ENCODE measurements at regions not wholly inside any gene's neighbourhood (a gene's known extent, or its start where the extent isn't known, plus 50 kb on each side); places are given as distances from the start of the nearest gene placed in this dataset.

GRCh38 chr16:72256398-72257066 is 84.6 kb upstream of the PMFBP1 start:
- CTCF ChIA-PET, result no interaction called here
- peaks cover 4% of the 10 kb centered on the region; the same call in 1 of the 2 replicates for H3K4me1 ChIP-seq
- no peak overlapping the region for H3K4me3 Mint-ChIP-seq (ENCODE audit: unreplicated experiment)
- POLR2A ChIA-PET, result no interaction called here
- intact Hi-C loops (cut with micrococcal nuclease; ENCODE audit: unreplicated experiment), result no loop called here
- H3K27me3 ChIP-seq (replicated peaks; ENCODE audit: control insufficient read depth, insufficient read depth, low read length), result no peaks in the 10 kb centered on the region
- no peak overlapping the region for H3K27ac Mint-ChIP-seq (ENCODE audit: unreplicated experiment)
- H3K36me3 ChIP-seq (ENCODE audit: control insufficient read depth, insufficient read depth, low read length), result no peaks in the 10 kb centered on the region
- no peaks in the 10 kb centered on the region for H3K9me3 ChIP-seq
- H3K36me3 Mint-ChIP-seq (ENCODE audit: insufficient read depth, unreplicated experiment), result no peaks in the 10 kb centered on the region
- no TSS peak for BruUV-seq (replicated peaks)
- DNase-seq, result no peak
- H3K27me3 Mint-ChIP-seq (ENCODE audit: insufficient read depth, unreplicated experiment), result peaks cover 3% of the 10 kb centered on the region
- no peak for TF ChIP-seq CTCF (IDR thresholded peaks at IDR 0.05; ENCODE audit: insufficient read depth in 1 of 2, low read depth in 1 of 2, low read length in 1 of 2, severe bottlenecking in 1 of 2, unreplicated experiment in 1 of 2)
- H3K4me3 ChIP-seq (ENCODE audit: low read depth, low read length), result no peak overlapping the region
- H3K9me3 Mint-ChIP-seq (ENCODE audit: unreplicated experiment), result peaks cover 9% of the 10 kb centered on the region
- no peaks in the 10 kb centered on the region for H3K4me1 Mint-ChIP-seq (ENCODE audit: low read depth, unreplicated experiment)

GRCh38 chr16:72255786-72256185 is 83.8 kb upstream of the PMFBP1 start:
- no peak overlapping the region for H3K27ac Mint-ChIP-seq (ENCODE audit: unreplicated experiment)
- no peak overlapping the region for H3K4me3 Mint-ChIP-seq (ENCODE audit: unreplicated experiment)
- no TSS peak for BruUV-seq (replicated peaks)
- POLR2A ChIA-PET, result no interaction called here
- no peaks in the 10 kb centered on the region for H3K36me3 ChIP-seq (ENCODE audit: control insufficient read depth, insufficient read depth, low read length)
- no peaks in the 10 kb centered on the region for H3K9me3 ChIP-seq
- H3K27me3 Mint-ChIP-seq (ENCODE audit: insufficient read depth, unreplicated experiment), result peaks cover 3% of the 10 kb centered on the region
- CTCF ChIA-PET, result no interaction called here
- no peaks in the 10 kb centered on the region for H3K4me1 Mint-ChIP-seq (ENCODE audit: low read depth, unreplicated experiment)
- H3K4me1 ChIP-seq, result peaks cover 4% of the 10 kb centered on the region; the same call in 1 of the 2 replicates
- intact Hi-C loops (cut with micrococcal nuclease; ENCODE audit: unreplicated experiment), result no loop called here
- no peak for DNase-seq
- H3K36me3 Mint-ChIP-seq (ENCODE audit: insufficient read depth, unreplicated experiment), result no peaks in the 10 kb centered on the region
- no peak overlapping the region for H3K4me3 ChIP-seq (ENCODE audit: low read depth, low read length)
- no peaks in the 10 kb centered on the region for H3K27me3 ChIP-seq (replicated peaks; ENCODE audit: control insufficient read depth, insufficient read depth, low read length)
- no peak for TF ChIP-seq CTCF (IDR thresholded peaks at IDR 0.05; ENCODE audit: insufficient read depth in 1 of 2, low read depth in 1 of 2, low read length in 1 of 2, severe bottlenecking in 1 of 2, unreplicated experiment in 1 of 2)
- peaks cover 9% of the 10 kb centered on the region for H3K9me3 Mint-ChIP-seq (ENCODE audit: unreplicated experiment)

GRCh38 chr16:72247821-72248253 is 75.9 kb upstream of the PMFBP1 start:
- Histone ChIP-seq H3K27me3 (replicated peaks; ENCODE audit: control insufficient read depth, insufficient read depth, low read length) (no peaks in the 10 kb centered on the region), H3K36me3 (ENCODE audit: control insufficient read depth, insufficient read depth, low read length) (no peaks in the 10 kb centered on the region), H3K4me3 (ENCODE audit: low read depth, low read length) (no peak overlapping the region), H3K4me1 (no peaks in the 10 kb centered on the region), H3K9me3 (no peaks in the 10 kb centered on the region)
- Mint-ChIP-seq H3K4me3 (ENCODE audit: unreplicated experiment) (no peak overlapping the region), H3K36me3 (ENCODE audit: insufficient read depth, unreplicated experiment) (no peaks in the 10 kb centered on the region), H3K27me3 (ENCODE audit: insufficient read depth, unreplicated experiment) (no peaks in the 10 kb centered on the region), H3K9me3 (ENCODE audit: unreplicated experiment) (no peaks in the 10 kb centered on the region), H3K4me1 (ENCODE audit: low read depth, unreplicated experiment) (no peaks in the 10 kb centered on the region), H3K27ac (ENCODE audit: unreplicated experiment) (no peak overlapping the region)
- no TSS peak for BruUV-seq (replicated peaks)
- ChIA-PET POLR2A (no interaction called here), CTCF (no interaction called here)
- intact Hi-C loops (cut with micrococcal nuclease; ENCODE audit: unreplicated experiment), result loop anchor here (10.0 kb wide), 1 partner anchor 587 kb away; no protein-coding TSS in a partner anchor
- no peak for DNase-seq
- TF ChIP-seq CTCF (IDR thresholded peaks at IDR 0.05; ENCODE audit: insufficient read depth in 1 of 2, low read depth in 1 of 2, low read length in 1 of 2, severe bottlenecking in 1 of 2, unreplicated experiment in 1 of 2), result no peak
